ENCODE measurements at regions not wholly inside any gene's neighbourhood (a gene's known extent, or its start where the extent isn't known, plus 50 kb on each side); places are given as distances from the start of the nearest gene placed in this dataset.

- TF ChIP-seq POLR2A (IDR thresholded peaks at IDR 0.05) (no peak), CTCF (IDR thresholded peaks at IDR 0.05) (no peak)
Observed at GRCh38 chr18:38634117-38634516, 1068.5 kb upstream of the CELF4 start.
